Eye (tissue), 1 donor: ENCODE measurements at regions not wholly inside any gene's neighbourhood (a gene's known extent, or its start where the extent isn't known, plus 50 kb on each side); places are given as distances from the start of the nearest gene placed in this dataset.
"Not testable (repeated sequence)": the region's sequence is repeated elsewhere in the genome, so short reads cannot be mapped to it uniquely, and the experiment has no call there.

Source experiments
- DNase-seq: peaks from one replicate; pipeline ENCODE4 v3.0.0-alpha.2; 2015

- not testable (repeated sequence) for DNase-seq
Measured at GRCh38 chr9:67418496-67419079, 426.2 kb upstream of the SPATA31A3 start.

- DNase-seq: not testable (repeated sequence)
Measured at GRCh38 chr9:67417341-67417983, 425.1 kb upstream of the SPATA31A3 start.

GRCh38 chr9:67416639-67417038, 424.3 kb upstream of the SPATA31A3 start:
- not testable (repeated sequence) for DNase-seq

GRCh38 chr9:67410606-67411220, 418.4 kb upstream of the SPATA31A3 start:
- DNase-seq: not testable (repeated sequence)

- not testable (repeated sequence) for DNase-seq
Measured at GRCh38 chr9:67403739-67404138, 411.4 kb upstream of the SPATA31A3 start.

- not testable (repeated sequence) for DNase-seq
Measured at GRCh38 chr9:67397731-67398130, 405.4 kb upstream of the SPATA31A3 start.

- not testable (repeated sequence) for DNase-seq
Measured at GRCh38 chr9:67394782-67395181, 402.4 kb upstream of the SPATA31A3 start.

- DNase-seq: not testable (repeated sequence)
Measured at GRCh38 chr9:67394038-67394437, 401.7 kb upstream of the SPATA31A3 start.

- DNase-seq: not testable (repeated sequence)
Measured at GRCh38 chr9:67369664-67370063, 377.3 kb upstream of the SPATA31A3 start.

- DNase-seq: not testable (repeated sequence)
Measured at GRCh38 chr9:67362325-67362724, 370.0 kb upstream of the SPATA31A3 start.

GRCh38 chr9:67353961-67354360, 361.6 kb upstream of the SPATA31A3 start:
- DNase-seq: not testable (repeated sequence)

- DNase-seq: not testable (repeated sequence)
Measured at GRCh38 chr9:67349424-67349759, 357.0 kb upstream of the SPATA31A3 start.

GRCh38 chr9:67348562-67349423, 356.4 kb upstream of the SPATA31A3 start:
- not testable (repeated sequence) for DNase-seq

GRCh38 chr9:67348094-67348493, 355.7 kb upstream of the SPATA31A3 start:
- not testable (repeated sequence) for DNase-seq

- DNase-seq: not testable (repeated sequence)
Measured at GRCh38 chr9:67339216-67339615, 346.9 kb upstream of the SPATA31A3 start.

- DNase-seq: not testable (repeated sequence)
Measured at GRCh38 chr9:67338201-67338600, 345.9 kb upstream of the SPATA31A3 start.

GRCh38 chr9:67334727-67335572, 342.6 kb upstream of the SPATA31A3 start:
- not testable (repeated sequence) for DNase-seq

- DNase-seq: not testable (repeated sequence)
Measured at GRCh38 chr9:67331634-67332033, 339.3 kb upstream of the SPATA31A3 start.

GRCh38 chr9:67313409-67313808, 321.1 kb upstream of the SPATA31A3 start:
- not testable (repeated sequence) for DNase-seq

- DNase-seq: not testable (repeated sequence)
Measured at GRCh38 chr9:67312504-67312903, 320.2 kb upstream of the SPATA31A3 start.

- DNase-seq: not testable (repeated sequence)
Measured at GRCh38 chr9:67307109-67307508, 314.8 kb upstream of the SPATA31A3 start.

- not testable (repeated sequence) for DNase-seq
Measured at GRCh38 chr9:67288797-67289196, 296.4 kb upstream of the SPATA31A3 start.
